Natural killer cell (primary cell): ENCODE measurements at regions not wholly inside any gene's neighbourhood (a gene's known extent, or its start where the extent isn't known, plus 50 kb on each side); places are given as distances from the start of the nearest gene placed in this dataset.

Experiments
- ATAC-seq, 3 donors: fragments of 150-1000 bp in 2 of 3; fragments of 200-7000 bp in 1 of 3; cut with Tn5 transposase; 1 replicate in 1 of 3; 2 replicates in 2 of 3; pipeline ENCODE4 v1.10.0; 2021; ENCODE audit warnings: mild to moderate bottlenecking in 2 of 3, moderate library complexity in 2 of 3
- DNase-seq, 2 donors: peaks; one replicate each; pipeline versions ENCODE4 v3.0.0 to v3.0.0-alpha.2; 2013 to 2021; ENCODE audit warnings: mixed read lengths in 1 of 2
- H3K27ac ChIP-seq: one replicate; pipeline ENCODE4 v1.5.1; 2013; ENCODE audit warnings: mild to moderate bottlenecking, low read length
- H3K27me3 ChIP-seq: one replicate; pipeline ENCODE4 v1.6.1; 2013; ENCODE audit warnings: low read length; ENCODE audit not compliant: control insufficient read depth, insufficient read depth
- H3K36me3 ChIP-seq: one replicate; pipeline ENCODE4 v1.6.1; 2013; ENCODE audit warnings: low read length; ENCODE audit not compliant: control insufficient read depth, insufficient read depth
- H3K4me1 ChIP-seq: one replicate; pipeline ENCODE4 v1.6.1; 2013; ENCODE audit warnings: low read length; ENCODE audit not compliant: control insufficient read depth, insufficient read depth
- H3K4me3 ChIP-seq: one replicate; pipeline ENCODE4 v1.5.1; 2013; ENCODE audit warnings: low read length
- H3K9me3 ChIP-seq: one replicate; pipeline ENCODE4 v1.6.1; 2013; ENCODE audit warnings: low read length; ENCODE audit not compliant: control insufficient read depth, insufficient read depth
- H3K27ac Mint-ChIP-seq, 2 donors: one replicate each; pipeline ENCODE4 v1.8.0; 2022; ENCODE audit warnings: mild to moderate bottlenecking in 2 of 2, mixed read lengths in 2 of 2, moderate library complexity in 1 of 2
- H3K27me3 Mint-ChIP-seq, 2 donors: one replicate each; pipeline ENCODE4 v1.8.0; 2022; ENCODE audit warnings: low read depth in 2 of 2, mixed read lengths in 2 of 2
- H3K36me3 Mint-ChIP-seq: one replicate; pipeline ENCODE4 v1.8.0; 2022; ENCODE audit warnings: mixed read lengths
- H3K4me1 Mint-ChIP-seq, 2 donors: one replicate each; pipeline ENCODE4 v1.8.0; 2022; ENCODE audit warnings: mixed read lengths in 2 of 2
- H3K4me3 Mint-ChIP-seq: one replicate; pipeline ENCODE4 v1.8.0; 2022; ENCODE audit warnings: mild to moderate bottlenecking, moderate library complexity, mixed read lengths
- H3K9me3 Mint-ChIP-seq, 2 donors: one replicate each; pipeline ENCODE4 v1.8.0; 2022; ENCODE audit warnings: mixed read lengths in 2 of 2
- CTCF ChIP-seq: fragments of 200-600 bp; IDR thresholded peaks from one replicate; pipeline ENCODE4 v1.8.0; 2022; ENCODE audit warnings: antibody characterized with exemption
- WGBS: methylation state at CpG from one replicate; pipeline ENCODE4 v1.1.7; 2013; ENCODE audit warnings: missing lambda C conversion rate; ENCODE audit not compliant: insufficient coverage; 5-methylcytosine and 5-hydroxymethylcytosine counted together
- intact Hi-C: fragments of 100-400 bp; cut with micrococcal nuclease; formaldehyde crosslinking; loops from one replicate; pipeline ENCODE4 v1.14.2; 2022

- Histone ChIP-seq H3K9me3 (no peaks in the 10 kb centered on the region), H3K27ac (no peak overlapping the region), H3K36me3 (no peaks in the 10 kb centered on the region), H3K27me3 (no peaks in the 10 kb centered on the region), H3K4me3 (no peak overlapping the region), H3K4me1 (no peaks in the 10 kb centered on the region)
- Mint-ChIP-seq H3K27me3 (peaks cover 21 to 34% of the 10 kb centered on the region in 2 donors), H3K4me1 (no peaks in the 10 kb centered on the region), H3K9me3 (no peaks in the 10 kb centered on the region), H3K4me3 (no peak overlapping the region), H3K36me3 (no peaks in the 10 kb centered on the region), H3K27ac (no peak overlapping the region)
- DNase-seq (no peak), ATAC-seq (no peak)
- 82% methylated on average over 45 of the region's 47 CpGs for WGBS
- TF ChIP-seq CTCF = no peak
- intact Hi-C loops = no loop called here
Observed at GRCh38 chr11:134712228-134713145, 300.4 kb upstream of the B3GAT1 start.

GRCh38 chr11:134711588-134711987, 299.5 kb upstream of the B3GAT1 start:
- Histone ChIP-seq H3K27ac (no peak overlapping the region), H3K36me3 (no peaks in the 10 kb centered on the region), H3K27me3 (no peaks in the 10 kb centered on the region), H3K4me3 (no peak overlapping the region), H3K4me1 (no peaks in the 10 kb centered on the region), H3K9me3 (no peaks in the 10 kb centered on the region)
- peaks cover 15 to 33% of the 10 kb centered on the region in 2 donors for H3K27me3 Mint-ChIP-seq
- no peak for TF ChIP-seq CTCF
- DNase-seq (no peak), ATAC-seq (no peak)
- H3K4me3 Mint-ChIP-seq = no peak overlapping the region
- WGBS = 92% methylated on average over 8 of the region's 8 CpGs
- intact Hi-C loops = no loop called here
- no peaks in the 10 kb centered on the region for H3K36me3 Mint-ChIP-seq
- no peaks in the 10 kb centered on the region for H3K9me3 Mint-ChIP-seq
- no peak overlapping the region for H3K27ac Mint-ChIP-seq
- H3K4me1 Mint-ChIP-seq = no peaks in the 10 kb centered on the region

DNA sequence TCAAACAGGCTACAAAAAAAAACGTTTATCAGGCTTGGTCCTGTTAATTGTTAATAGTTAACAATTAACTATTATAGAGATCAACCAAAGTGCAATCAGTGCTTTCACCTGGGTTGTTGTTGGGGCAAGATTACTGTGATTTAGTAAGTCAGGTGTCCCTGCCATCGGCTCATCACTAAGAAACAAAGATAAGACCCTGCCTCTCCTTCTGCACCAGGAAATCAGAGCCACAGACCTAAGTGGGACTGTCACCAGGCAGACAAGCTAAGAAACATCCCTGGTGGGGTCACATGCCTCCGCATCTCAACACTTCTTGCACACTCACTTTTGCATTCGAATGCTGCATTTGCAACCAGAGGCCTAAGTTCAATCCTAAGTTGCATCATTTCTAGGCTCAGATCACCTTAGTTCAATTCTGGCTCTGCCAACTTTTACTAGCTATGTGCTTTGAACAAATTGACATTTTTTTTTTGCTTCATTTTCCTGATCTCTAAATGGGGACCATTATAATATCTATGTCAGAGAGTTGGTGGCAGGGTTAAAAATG, 298.9 kb upstream of the B3GAT1 start:
- Mint-ChIP-seq H3K27ac (no peak overlapping the region), H3K4me1 (no peaks in the 10 kb centered on the region), H3K9me3 (no peaks in the 10 kb centered on the region), H3K27me3 (peaks cover 8 to 26% of the 10 kb centered on the region in 2 donors), H3K4me3 (no peak overlapping the region), H3K36me3 (no peaks in the 10 kb centered on the region)
- no peak for ATAC-seq
- DNase-seq = no peak
- Histone ChIP-seq H3K4me3 (no peak overlapping the region), H3K9me3 (no peaks in the 10 kb centered on the region), H3K27ac (no peak overlapping the region), H3K4me1 (no peaks in the 10 kb centered on the region), H3K27me3 (no peaks in the 10 kb centered on the region), H3K36me3 (no peaks in the 10 kb centered on the region)
- no peak for TF ChIP-seq CTCF
- WGBS = 90% methylated on average over 3 of the region's 4 CpGs
- intact Hi-C loops = no loop called here
